GM23338 (cell line): ENCODE measurements at regions not wholly inside any gene's neighbourhood (a gene's known extent, or its start where the extent isn't known, plus 50 kb on each side); places are given as distances from the start of the nearest gene placed in this dataset.

ENCODE experiments used
- ATAC-seq: fragments of 200-7000 bp; cut with Tn5 transposase; 3 replicates; pipeline ENCODE4 v1.9.1; 2020
- DNase-seq: peaks from one replicate; pipeline ENCODE4 v3.0.0-alpha.2; 2015; ENCODE audit warnings: low spot score
- H2AFZ ChIP-seq: fragments of 200-600 bp; sonication (generic); 2 replicates; pipeline ENCODE4 v1.8.0; 2016; ENCODE audit warnings: antibody characterized with exemption, mild to moderate bottlenecking, moderate library complexity
- H3F3A ChIP-seq: fragments of 200-600 bp; sonication (generic); replicated peaks from 2 replicates; pipeline ENCODE4 v1.8.0; 2017; ENCODE audit warnings: antibody characterized with exemption, mixed run types, low read depth
- H3K27ac ChIP-seq: fragments of 200-600 bp; sonication (generic); 2 replicates; pipeline ENCODE4 v1.6.1; 2016; ENCODE audit warnings: low read depth
- H3K27me3 ChIP-seq: fragments of 200-600 bp; sonication (generic); 2 replicates; pipeline ENCODE4 v1.8.0; 2016; ENCODE audit warnings: mild to moderate bottlenecking, mixed run types, moderate library complexity; ENCODE audit not compliant: insufficient read depth
- H3K36me3 ChIP-seq: fragments of 200-600 bp; sonication (generic); 2 replicates; pipeline ENCODE4 v1.8.0; 2016; ENCODE audit warnings: mild to moderate bottlenecking; ENCODE audit not compliant: insufficient read depth
- H3K4me1 ChIP-seq: fragments of 200-600 bp; sonication (generic); 2 replicates; pipeline ENCODE4 v1.8.0; 2016; ENCODE audit warnings: mild to moderate bottlenecking, moderate library complexity; ENCODE audit not compliant: insufficient read depth
- H3K4me2 ChIP-seq: fragments of 200-600 bp; sonication (generic); 2 replicates; pipeline ENCODE4 v1.7.1; 2017; ENCODE audit warnings: mixed run types
- H3K4me3 ChIP-seq: fragments of 200-600 bp; sonication (generic); 2 replicates; pipeline ENCODE4 v1.6.1; 2016; ENCODE audit warnings: mixed run types
- H3K79me2 ChIP-seq: fragments of 200-600 bp; sonication (generic); replicated peaks from 2 replicates; pipeline ENCODE4 v1.8.0; 2017; ENCODE audit warnings: mild to moderate bottlenecking; ENCODE audit not compliant: insufficient read depth
- H3K9me2 ChIP-seq: fragments of 200-600 bp; sonication (generic); 2 replicates; pipeline ENCODE4 v1.8.0; 2017; ENCODE audit not compliant: insufficient read depth
- H4K20me1 ChIP-seq: fragments of 200-600 bp; sonication (generic); replicated peaks from 2 replicates; pipeline ENCODE4 v1.8.0; 2017; ENCODE audit warnings: mild to moderate bottlenecking; ENCODE audit not compliant: insufficient read depth
- H3K27ac Mint-ChIP-seq: 2 replicates; pipeline ENCODE4 v1.8.0; 2020; ENCODE audit warnings: inconsistent platforms, mild to moderate bottlenecking, moderate library complexity, mixed read lengths
- H3K27me3 Mint-ChIP-seq: 3 replicates; pipeline ENCODE4 v1.8.0; 2022; ENCODE audit warnings: low read depth, mild to moderate bottlenecking, moderate library complexity, mixed read lengths, inconsistent platforms; ENCODE audit not compliant: insufficient read depth, poor library complexity
- H3K36me3 Mint-ChIP-seq: 3 replicates; pipeline ENCODE4 v1.8.0; 2021; ENCODE audit warnings: low read depth, mild to moderate bottlenecking, inconsistent platforms, moderate library complexity, mixed read lengths
- H3K4me1 Mint-ChIP-seq: 3 replicates; pipeline ENCODE4 v1.8.0; 2020; ENCODE audit warnings: mild to moderate bottlenecking, inconsistent platforms, mixed read lengths
- H3K4me3 Mint-ChIP-seq: 3 replicates; pipeline ENCODE4 v1.8.0; 2021; ENCODE audit warnings: moderate library complexity, mild to moderate bottlenecking, inconsistent platforms, mixed read lengths
- H3K9me3 Mint-ChIP-seq: 3 replicates; pipeline ENCODE4 v1.8.0; 2020; ENCODE audit warnings: moderate library complexity, mild to moderate bottlenecking, inconsistent platforms, mixed read lengths
- ETS1 ChIP-seq: IDR thresholded peaks from 2 replicates; pipeline ENCODE4 v1.6.1; 2016; ENCODE audit warnings: antibody characterized with exemption
- EZH2 ChIP-seq: fragments of 200-600 bp; sonication (generic); IDR thresholded peaks from one replicate; pipeline ENCODE4 v1.8.0; 2017; ENCODE audit warnings: antibody characterized with exemption, mild to moderate bottlenecking, low read depth; ENCODE audit not compliant: unreplicated experiment
- JUNB ChIP-seq: IDR thresholded peaks from one replicate; pipeline ENCODE4 v1.6.1; 2016; ENCODE audit warnings: antibody characterized with exemption; ENCODE audit not compliant: unreplicated experiment
- NANOG ChIP-seq: IDR thresholded peaks from 2 replicates; pipeline ENCODE4 v1.6.1; 2016; ENCODE audit warnings: antibody characterized with exemption, borderline replicate concordance
- POLR2AphosphoS5 ChIP-seq: IDR thresholded peaks from 2 replicates; pipeline ENCODE4 v1.6.1; 2016; ENCODE audit warnings: antibody characterized with exemption, low read depth
- REST ChIP-seq: IDR thresholded peaks from one replicate; pipeline ENCODE4 v1.6.1; 2018; ENCODE audit warnings: antibody characterized with exemption; ENCODE audit not compliant: unreplicated experiment
- STAT1 ChIP-seq: IDR thresholded peaks from one replicate; pipeline ENCODE4 v1.6.1; 2016; ENCODE audit warnings: antibody characterized with exemption; ENCODE audit not compliant: unreplicated experiment
- ZNF114 ChIP-seq: fragments of 250-450 bp; sonication (Bioruptor Pico); IDR thresholded peaks from 2 replicates; pipeline ENCODE4 v1.5.0; 2020; ENCODE audit warnings: mild to moderate bottlenecking, moderate library complexity
- ZNF331 ChIP-seq: fragments of 250-450 bp; sonication (Bioruptor Pico); IDR thresholded peaks from 2 replicates; pipeline ENCODE4 v1.5.0; 2020; ENCODE audit warnings: low read depth, mild to moderate bottlenecking, moderate library complexity
- TF ChIP-seq, protein P1 (sequence below), 2 experiments: fragments of 200-600 bp in 1 of 2; sonication (generic) in 1 of 2; conservative IDR thresholded peaks; 2 replicates each; pipeline versions ENCODE4 v1.5.1 to v1.6.1; 2016 to 2017; ENCODE audit warnings: antibody characterized with exemption in 2 of 2, low read depth in 2 of 2, mild to moderate bottlenecking in 2 of 2, moderate library complexity in 1 of 2

DNA sequence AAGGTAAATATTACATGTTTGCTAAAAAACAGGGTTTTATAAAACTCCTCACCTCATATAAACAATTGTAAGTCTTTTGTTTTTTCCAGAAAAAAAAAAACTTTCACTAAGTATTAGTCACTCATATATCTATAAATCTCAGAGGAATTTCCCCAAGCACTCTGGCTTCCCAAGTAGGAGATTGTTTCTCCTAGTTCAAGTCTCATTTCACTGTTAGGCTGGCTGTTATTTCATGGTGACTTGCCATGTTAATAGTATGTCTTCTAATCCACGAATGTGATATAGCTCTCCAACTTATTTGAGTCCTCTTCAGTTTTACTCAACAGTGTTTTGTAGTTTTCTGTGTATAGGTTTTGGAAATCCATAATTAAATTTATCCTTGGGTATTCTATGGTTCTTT is 61.6 kb downstream of the CAPZA3 start (continued):
- TF ChIP-seq, protein P1, sequence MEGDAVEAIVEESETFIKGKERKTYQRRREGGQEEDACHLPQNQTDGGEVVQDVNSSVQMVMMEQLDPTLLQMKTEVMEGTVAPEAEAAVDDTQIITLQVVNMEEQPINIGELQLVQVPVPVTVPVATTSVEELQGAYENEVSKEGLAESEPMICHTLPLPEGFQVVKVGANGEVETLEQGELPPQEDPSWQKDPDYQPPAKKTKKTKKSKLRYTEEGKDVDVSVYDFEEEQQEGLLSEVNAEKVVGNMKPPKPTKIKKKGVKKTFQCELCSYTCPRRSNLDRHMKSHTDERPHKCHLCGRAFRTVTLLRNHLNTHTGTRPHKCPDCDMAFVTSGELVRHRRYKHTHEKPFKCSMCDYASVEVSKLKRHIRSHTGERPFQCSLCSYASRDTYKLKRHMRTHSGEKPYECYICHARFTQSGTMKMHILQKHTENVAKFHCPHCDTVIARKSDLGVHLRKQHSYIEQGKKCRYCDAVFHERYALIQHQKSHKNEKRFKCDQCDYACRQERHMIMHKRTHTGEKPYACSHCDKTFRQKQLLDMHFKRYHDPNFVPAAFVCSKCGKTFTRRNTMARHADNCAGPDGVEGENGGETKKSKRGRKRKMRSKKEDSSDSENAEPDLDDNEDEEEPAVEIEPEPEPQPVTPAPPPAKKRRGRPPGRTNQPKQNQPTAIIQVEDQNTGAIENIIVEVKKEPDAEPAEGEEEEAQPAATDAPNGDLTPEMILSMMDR (conservative IDR thresholded peaks at IDR 0.05; ENCODE audit: low read depth in 2 of 2) = no peak
- TF ChIP-seq ZNF331 (CRISPR knock-in tag) = no peak
- TF ChIP-seq EZH2 = no peak

GRCh38 chr12:18805516-18806248 is 67.8 kb downstream of the CAPZA3 start:
- H3K4me3 Mint-ChIP-seq = no peak overlapping the region
- peak overlapping the region; percentile 77 for H3K27ac Mint-ChIP-seq
- Histone ChIP-seq H3K79me2 (no peaks in the 10 kb centered on the region), H3K36me3 (no peaks in the 10 kb centered on the region), H3K4me1 (0 out of 2 replicates have a peak, but pooled peaks cover 4% of the 10 kb centered on the region), H3K9me2 (no peaks in the 10 kb centered on the region), H4K20me1 (no peaks in the 10 kb centered on the region), H3K27me3 (no peaks in the 10 kb centered on the region), H3K4me2 (no peak overlapping the region), H3K4me3 (no peak overlapping the region), H3K27ac (no peak overlapping the region), H2AFZ (peak overlapping the region; percentile 48; the same call in 1 of the 2 replicates), H3F3A (no peaks in the 10 kb centered on the region)
- no peaks in the 10 kb centered on the region for H3K27me3 Mint-ChIP-seq
- DNase-seq = peak; percentile 69
- peaks cover 2% of the 10 kb centered on the region; the same call in 1 of the 3 replicates for H3K36me3 Mint-ChIP-seq
- TF ChIP-seq STAT1 = no peak
- TF ChIP-seq, protein P1 (conservative IDR thresholded peaks at IDR 0.05; ENCODE audit: low read depth in 2 of 2) = peak; percentile 62
- peaks cover 8% of the 10 kb centered on the region for H3K4me1 Mint-ChIP-seq
- no peaks in the 10 kb centered on the region; the same call in 2 of the 3 replicates for H3K9me3 Mint-ChIP-seq
- ATAC-seq = peak; percentile 95

DNA sequence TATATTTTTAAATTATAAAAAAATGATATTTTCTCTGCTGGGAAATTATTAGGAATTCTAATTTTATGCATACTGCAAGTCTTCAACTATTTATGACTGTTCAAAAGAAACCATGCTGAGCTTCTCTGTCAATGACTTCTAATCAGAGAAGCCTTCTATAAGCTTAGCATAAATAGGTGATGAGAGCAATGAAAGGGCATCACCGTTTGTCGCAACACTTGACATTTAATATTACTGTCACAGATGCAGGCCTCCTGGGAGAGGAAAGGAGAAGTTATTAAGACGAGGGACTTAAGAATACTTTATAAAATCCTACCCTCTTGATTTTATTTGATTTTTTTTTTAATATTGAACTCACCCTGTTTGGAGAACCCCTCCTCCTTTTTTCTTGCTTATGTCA is 69.8 kb downstream of the CAPZA3 start:
- Mint-ChIP-seq H3K36me3 (peaks cover 2% of the 10 kb centered on the region; the same call in 1 of the 3 replicates), H3K4me1 (peaks cover 10% of the 10 kb centered on the region), H3K4me3 (no peak overlapping the region), H3K9me3 (no peaks in the 10 kb centered on the region; the same call in 2 of the 3 replicates), H3K27ac (no peak overlapping the region), H3K27me3 (no peaks in the 10 kb centered on the region)
- no peak overlapping the region for H3K4me3 ChIP-seq
- ATAC-seq (no peak), DNase-seq (no peak)
- no peaks in the 10 kb centered on the region for H3K27me3 ChIP-seq
- H2AFZ ChIP-seq = no peak overlapping the region
- no peak overlapping the region for H3K4me2 ChIP-seq
- H3K79me2 ChIP-seq = no peaks in the 10 kb centered on the region
- H3F3A ChIP-seq = no peaks in the 10 kb centered on the region
- H3K36me3 ChIP-seq = no peaks in the 10 kb centered on the region
- peaks cover 5% of the 10 kb centered on the region for H3K9me2 ChIP-seq
- H3K27ac ChIP-seq = no peak overlapping the region
- H3K4me1 ChIP-seq = 0 out of 2 replicates have a peak, but pooled peaks cover 8% of the 10 kb centered on the region
- H4K20me1 ChIP-seq = no peaks in the 10 kb centered on the region
- TF ChIP-seq, protein P1 (conservative IDR thresholded peaks at IDR 0.05; ENCODE audit: low read depth in 2 of 2) = no peak
- TF ChIP-seq POLR2AphosphoS5 (no peak), EZH2 (no peak), STAT1 (no peak), REST (no peak), ZNF114 (CRISPR knock-in tag) (no peak), ETS1 (no peak), JUNB (no peak), NANOG (no peak)
